H1 (cell line): ENCODE measurements at regions not wholly inside any gene's neighbourhood (a gene's known extent, or its start where the extent isn't known, plus 50 kb on each side); places are given as distances from the start of the nearest gene placed in this dataset.

ENCODE experiments used
- CTCF ChIA-PET: fragments of 300-600 bp; sonication (Branson Sonifier 250); formaldehyde crosslinking; loops from one replicate; lab custom pipeline; 2021; ENCODE audit not compliant: partially characterized antibody; lab: Charles Lee
- POLR2A ChIA-PET: fragments of 300-600 bp; sonication (Branson Sonifier 250); formaldehyde crosslinking; loops from one replicate; lab custom pipeline; 2021; ENCODE audit warnings: inconsistent platforms; ENCODE audit not compliant: partially characterized antibody; lab: Charles Lee
- DNase-seq, 2 experiments: peaks; one replicate each; pipeline versions ENCODE4 v3.0.0 to v3.0.0-alpha.2; 2010 to 2022; ENCODE audit warnings: low spot score in 2 of 2, low read depth in 1 of 2, mixed read lengths in 1 of 2
- FAIRE-seq: peaks from 2 replicates; lab custom pipeline; 2011; peaks lifted over from hg19 to GRCh38; lab: Jason Lieb, UNC
- H2AFZ ChIP-seq: 2 replicates; pipeline ENCODE4 v1.8.1; 2012; ENCODE audit warnings: low read length, inconsistent platforms
- H2AK5ac ChIP-seq: 2 replicates; pipeline ENCODE4 v1.6.1; 2013; ENCODE audit warnings: low read depth, low read length
- H2BK120ac ChIP-seq: replicated peaks from 2 replicates; pipeline ENCODE3; 2013; ENCODE audit warnings: low read depth, low read length, inconsistent platforms
- H2BK12ac ChIP-seq: 2 replicates; pipeline ENCODE4 v1.6.1; 2013; ENCODE audit warnings: low read depth, low read length
- H2BK15ac ChIP-seq: 2 replicates; pipeline ENCODE4 v1.6.1; 2013; ENCODE audit warnings: low read length
- H2BK20ac ChIP-seq: 2 replicates; pipeline ENCODE4 v1.6.1; 2013; ENCODE audit warnings: low read length
- H2BK5ac ChIP-seq: 2 replicates; pipeline ENCODE4 v1.6.1; 2013; ENCODE audit warnings: low read depth, low read length
- H3K14ac ChIP-seq: 2 replicates; pipeline ENCODE4 v1.6.1; 2013; ENCODE audit warnings: inconsistent platforms; ENCODE audit not compliant: insufficient read length
- H3K18ac ChIP-seq: 2 replicates; pipeline ENCODE4 v1.6.1; 2013; ENCODE audit warnings: low read length; ENCODE audit errors: extremely low read depth
- H3K23ac ChIP-seq: 2 replicates; pipeline ENCODE4 v1.6.1; 2013; ENCODE audit warnings: inconsistent platforms; ENCODE audit not compliant: insufficient read length
- H3K23me2 ChIP-seq: 2 replicates; pipeline ENCODE4 v1.6.1; 2013; ENCODE audit warnings: low read depth, low read length
- H3K27ac ChIP-seq: 2 replicates; pipeline ENCODE4 v1.6.1; 2011; ENCODE audit warnings: low read depth, low read length, inconsistent platforms
- H3K27me3 ChIP-seq, 4 experiments: replicated peaks in 1 of 4; 1 replicate in 1 of 4; 2 replicates in 3 of 4; pipeline versions ENCODE4 v1.6.1 to v1.8.1; 2011 to 2013; ENCODE audit warnings: low read length in 3 of 4, mild to moderate bottlenecking in 3 of 4, inconsistent platforms in 2 of 4, mixed read lengths in 2 of 4, moderate library complexity in 1 of 4; ENCODE audit not compliant: control insufficient read depth in 3 of 4, insufficient read depth in 3 of 4; ENCODE audit errors: extremely low read depth in 1 of 4
- H3K36me3 ChIP-seq, 4 experiments: 2 replicates each; pipeline versions ENCODE4 v1.6.1 to v1.8.1; 2011 to 2013; ENCODE audit warnings: mild to moderate bottlenecking in 4 of 4, low read length in 3 of 4, moderate library complexity in 2 of 4, control low read depth in 1 of 4, inconsistent platforms in 1 of 4; ENCODE audit not compliant: insufficient read depth in 4 of 4, control insufficient read depth in 2 of 4
- H3K4ac ChIP-seq: replicated peaks from 2 replicates; pipeline ENCODE3; 2013; ENCODE audit warnings: low read length, low read depth, mixed read lengths, inconsistent platforms; ENCODE audit not compliant: insufficient read length
- H3K4me1 ChIP-seq, 4 experiments: replicated peaks in 1 of 4; 1 replicate in 1 of 4; 2 replicates in 3 of 4; pipeline versions ENCODE4 v1.6.1 to v1.8.1; 2011 to 2013; ENCODE audit warnings: low read length in 3 of 4, inconsistent platforms in 2 of 4, mixed read lengths in 1 of 4; ENCODE audit not compliant: insufficient read depth in 4 of 4, control insufficient read depth in 3 of 4
- H3K4me2 ChIP-seq, 2 experiments: 2 replicates each; pipeline versions ENCODE4 v1.6.1 to v1.8.1; 2011 to 2013; ENCODE audit warnings: low read depth in 2 of 2, low read length in 2 of 2, control low read depth in 1 of 2, inconsistent platforms in 1 of 2, mild to moderate bottlenecking in 1 of 2; ENCODE audit not compliant: insufficient read depth in 1 of 2
- H3K4me3 ChIP-seq, 4 experiments: fragments of 200-600, 300-600 bp in 1 of 4; sonication (generic), shearing (Covaris generic), sonication (Bioruptor Twin) in 1 of 4; 2 replicates each; pipeline versions ENCODE4 v1.5.1 to v1.8.1; 2011 to 2016; ENCODE audit warnings: low read length in 4 of 4, low read depth in 3 of 4, control low read depth in 2 of 4, inconsistent platforms in 2 of 4, mild to moderate bottlenecking in 2 of 4, mixed read lengths in 1 of 4, moderate library complexity in 1 of 4; ENCODE audit not compliant: insufficient read depth in 2 of 4; ENCODE audit errors: extremely low read depth in 1 of 4
- H3K56ac ChIP-seq: replicated peaks from 2 replicates; pipeline ENCODE3; 2013; ENCODE audit warnings: low read depth, mild to moderate bottlenecking, mixed read lengths, low read length, inconsistent platforms; ENCODE audit not compliant: insufficient read length
- H3K79me1 ChIP-seq: 2 replicates; pipeline ENCODE4 v1.6.1; 2013; ENCODE audit warnings: low read depth, low read length, control low read depth
- H3K79me2 ChIP-seq, 2 experiments: 2 replicates each; pipeline versions ENCODE4 v1.6.1 to v1.8.1; 2012 to 2013; ENCODE audit warnings: low read length in 2 of 2, mild to moderate bottlenecking in 2 of 2, inconsistent platforms in 1 of 2; ENCODE audit not compliant: insufficient read depth in 2 of 2, control insufficient read depth in 1 of 2
- H3K9ac ChIP-seq, 4 experiments: replicated peaks in 1 of 4; 1 replicate in 1 of 4; 2 replicates in 3 of 4; pipeline versions ENCODE4 v1.6.1 to v1.8.1; 2011 to 2013; ENCODE audit warnings: low read depth in 3 of 4, low read length in 3 of 4, control low read depth in 2 of 4, mild to moderate bottlenecking in 2 of 4, moderate library complexity in 2 of 4, inconsistent platforms in 1 of 4; ENCODE audit errors: extremely low read depth in 1 of 4
- H3K9me3 ChIP-seq, 2 experiments: 2 replicates each; pipeline versions ENCODE4 v1.6.1 to v1.8.1; 2012 to 2013; ENCODE audit warnings: mild to moderate bottlenecking in 2 of 2, moderate library complexity in 2 of 2, control low read depth in 1 of 2, inconsistent platforms in 1 of 2, low read depth in 1 of 2, low read length in 1 of 2, mixed read lengths in 1 of 2; ENCODE audit not compliant: insufficient read depth in 2 of 2
- H4K20me1 ChIP-seq, 2 experiments: replicated peaks in 1 of 2; 2 replicates each; pipeline versions ENCODE3 to v1.8.1; 2011 to 2013; ENCODE audit warnings: inconsistent platforms in 2 of 2, low read length in 2 of 2, mild to moderate bottlenecking in 1 of 2; ENCODE audit not compliant: insufficient read depth in 2 of 2, control insufficient read depth in 1 of 2
- H4K5ac ChIP-seq: 2 replicates; pipeline ENCODE4 v1.6.1; 2013; ENCODE audit warnings: low read length, low read depth, mixed read lengths, inconsistent platforms; ENCODE audit not compliant: insufficient read length
- H4K8ac ChIP-seq: 2 replicates; pipeline ENCODE4 v1.8.0; 2013; ENCODE audit warnings: mild to moderate bottlenecking, moderate library complexity, low read length, inconsistent platforms; ENCODE audit not compliant: insufficient read depth; ENCODE audit errors: extremely low read depth
- H4K91ac ChIP-seq: replicated peaks from 2 replicates; pipeline ENCODE3; 2013; ENCODE audit warnings: low read length, mixed read lengths, inconsistent platforms; ENCODE audit not compliant: insufficient read length
- ASH2L ChIP-seq: fragments of 200-600, 300-600 bp; sonication (generic); IDR thresholded peaks from one replicate; pipeline ENCODE4 v1.7.1; 2017; ENCODE audit warnings: low read length
- CBX5 ChIP-seq: fragments of 300-800, 300-1000 bp; sonication (generic); IDR thresholded peaks from 2 replicates; pipeline ENCODE4 v1.7.1; 2016; ENCODE audit warnings: antibody characterized with exemption, low read length, low read depth
- CHD1 ChIP-seq: IDR thresholded peaks from 2 replicates; pipeline ENCODE4 v1.6.1; 2012; ENCODE audit warnings: low read depth, low read length, improper control_type of control experiment
- CHD2 ChIP-seq: IDR thresholded peaks from 2 replicates; pipeline ENCODE4 v1.6.1; 2012; ENCODE audit warnings: low read length, improper control_type of control experiment
- EGR1 ChIP-seq: IDR thresholded peaks from 2 replicates; pipeline ENCODE4 v1.6.1; 2011; ENCODE audit warnings: low read depth, low read length, borderline replicate concordance
- EZH2 ChIP-seq: fragments of 200-600 bp; sonication (generic); IDR thresholded peaks from 2 replicates; pipeline ENCODE4 v1.7.1; 2012; ENCODE audit warnings: low read depth, mild to moderate bottlenecking, moderate library complexity, low read length, inconsistent platforms; ENCODE audit not compliant: severe bottlenecking
- GABPA ChIP-seq: IDR thresholded peaks from 2 replicates; pipeline ENCODE4 v1.6.1; 2011; ENCODE audit warnings: mild to moderate bottlenecking, low read length, moderate library complexity, borderline replicate concordance; ENCODE audit not compliant: insufficient read depth
- GTF2F1 ChIP-seq: IDR thresholded peaks from 2 replicates; pipeline ENCODE4 v1.6.1; 2012; ENCODE audit warnings: low read depth, low read length, improper control_type of control experiment, borderline replicate concordance
- JUND ChIP-seq: IDR thresholded peaks from 2 replicates; pipeline ENCODE4 v1.6.1; 2011; ENCODE audit warnings: mild to moderate bottlenecking, improper control_type of control experiment, low read length
- NANOG ChIP-seq: IDR thresholded peaks from 2 replicates; pipeline ENCODE4 v1.6.1; 2011; ENCODE audit warnings: low read length, low read depth, mild to moderate bottlenecking, inconsistent platforms; ENCODE audit not compliant: insufficient read depth, poor library complexity, severe bottlenecking
- POLR2A ChIP-seq, 2 experiments: IDR thresholded peaks; 1 replicate in 1 of 2; 2 replicates in 1 of 2; pipeline ENCODE4 v1.6.1; 2011; ENCODE audit warnings: low read depth in 2 of 2, low read length in 2 of 2, mild to moderate bottlenecking in 2 of 2; ENCODE audit errors: control extremely low read depth in 1 of 2
- SAP30 ChIP-seq: fragments of 300-600 bp; sonication (generic); IDR thresholded peaks from 2 replicates; pipeline ENCODE4 v1.7.1; 2012; ENCODE audit warnings: low read length, moderate library complexity, mild to moderate bottlenecking, inconsistent platforms; ENCODE audit not compliant: insufficient read depth, insufficient replicate concordance
- SIN3A ChIP-seq, 2 experiments: IDR thresholded peaks in 1 of 2; conservative IDR thresholded peaks in 1 of 2; 2 replicates each; pipeline ENCODE4 v1.6.1; 2011 to 2012; ENCODE audit warnings: low read length in 2 of 2, improper control_type of control experiment in 1 of 2, low read depth in 1 of 2, mild to moderate bottlenecking in 1 of 2
- SP2 ChIP-seq: IDR thresholded peaks from 2 replicates; pipeline ENCODE4 v1.6.1; 2012; ENCODE audit warnings: mild to moderate bottlenecking, low read length, inconsistent platforms
- TAF7 ChIP-seq: optimal IDR thresholded peaks from 2 replicates; pipeline ENCODE3; 2011; ENCODE audit warnings: low read depth, mild to moderate bottlenecking, inconsistent platforms, low read length, moderate library complexity, borderline replicate concordance
- ZNF274 ChIP-seq: IDR thresholded peaks from 2 replicates; pipeline ENCODE4 v1.7.0; 2012; ENCODE audit warnings: low read length, borderline replicate concordance; ENCODE audit errors: extremely low read depth
- WGBS, 2 experiments: shearing (Covaris generic) in 1 of 2; methylation state at CpG; one replicate each; pipeline versions ENCODE4 v1.1.6 to v1.1.7; 2013 to 2015; ENCODE audit warnings: low lambda C conversion rate in 2 of 2, mixed read lengths in 2 of 2, inconsistent platforms in 1 of 2, low coverage in 1 of 2, missing lambda C conversion rate in 1 of 2; ENCODE audit not compliant: insufficient replicate concordance in 2 of 2, insufficient coverage in 1 of 2, insufficient read length in 1 of 2; ENCODE audit errors: extremely low coverage in 1 of 2, missing lambda C conversion rate in 1 of 2; 5-methylcytosine and 5-hydroxymethylcytosine counted together

GRCh38 chr16:64392456-64392855 is 729.4 kb downstream of the CDH11 start:
- no peaks in the 10 kb centered on the region for H3K36me3 ChIP-seq
- CTCF ChIA-PET, result interaction anchor here (0.6 kb wide), 2 partner anchors 53 to 206 kb away, joined by 3 read pairs; no protein-coding TSS in a partner anchor
- POLR2A ChIA-PET, result no interaction called here
- H3K4me1 ChIP-seq, result no peaks in the 10 kb centered on the region
- no peak overlapping the region for H3K9ac ChIP-seq
- no peak overlapping the region for H3K18ac ChIP-seq
- H3K9me3 ChIP-seq, result no peaks in the 10 kb centered on the region
- FAIRE-seq (no peak), DNase-seq (no peak)
- H3K23me2 ChIP-seq, result no peaks in the 10 kb centered on the region; the same call in 1 of the 2 replicates
- H2BK20ac ChIP-seq, result no peak overlapping the region
- H3K4ac ChIP-seq, result no peak overlapping the region
- H4K5ac ChIP-seq, result no peak overlapping the region
- H2BK120ac ChIP-seq, result no peak overlapping the region
- 96% methylated on average over 1 of the region's 1 CpG; no CpG with 5 or more reads in 1 of the 2 experiments for WGBS, 2 experiments
- H2BK12ac ChIP-seq, result no peak overlapping the region
- no peak overlapping the region for H2BK15ac ChIP-seq
- no peak overlapping the region for H3K14ac ChIP-seq
- H3K79me1 ChIP-seq, result no peaks in the 10 kb centered on the region
- no peak overlapping the region for H3K27ac ChIP-seq
- no peak overlapping the region for H4K8ac ChIP-seq
- H4K91ac ChIP-seq, result no peak overlapping the region
- H3K56ac ChIP-seq, result no peak overlapping the region
- H3K23ac ChIP-seq, result no peak overlapping the region
- no peak overlapping the region for H3K4me3 ChIP-seq
- H3K79me2 ChIP-seq, result no peaks in the 10 kb centered on the region
- no peaks in the 10 kb centered on the region for H4K20me1 ChIP-seq
- no peak overlapping the region for H2BK5ac ChIP-seq
- H2AFZ ChIP-seq, result no peak overlapping the region
- no peaks in the 10 kb centered on the region for H3K27me3 ChIP-seq
- H2AK5ac ChIP-seq, result no peak overlapping the region
- H3K4me2 ChIP-seq, result no peak overlapping the region
- TF ChIP-seq GABPA, result no peak
- TF ChIP-seq JUND, result no peak
- no peak for TF ChIP-seq POLR2A (IDR thresholded peaks at IDR 0.05; ENCODE audit: control extremely low read depth in 1 of 2, low read depth in 2 of 2, low read length in 2 of 2)
- no peak for TF ChIP-seq ZNF274
- no peak for TF ChIP-seq EGR1
- TF ChIP-seq SP2, result no peak
- no peak for TF ChIP-seq CHD2
- TF ChIP-seq EZH2, result no peak
- no peak for TF ChIP-seq SAP30
- no peak for TF ChIP-seq CBX5
- no peak for TF ChIP-seq ASH2L
- no peak for TF ChIP-seq TAF7
- no peak for TF ChIP-seq CHD1
- TF ChIP-seq NANOG, result no peak
- no peak for TF ChIP-seq GTF2F1
- TF ChIP-seq SIN3A (conservative IDR thresholded peaks at IDR 0.05 in 1 of 2, IDR thresholded peaks at IDR 0.05 in 1 of 2; ENCODE audit: low read depth in 1 of 2, low read length in 2 of 2), result no peak
